IMR-90 (cell line): ENCODE measurements at regions not wholly inside any gene's neighbourhood (a gene's known extent, or its start where the extent isn't known, plus 50 kb on each side); places are given as distances from the start of the nearest gene placed in this dataset.

ENCODE experiments used
- BHLHE40 ChIP-seq: fragments of 150-350 bp; IDR thresholded peaks from 2 replicates; pipeline ENCODE4 v1.6.1; 2016; ENCODE audit warnings: mild to moderate bottlenecking, low read depth, low read length
- CHD1 ChIP-seq: IDR thresholded peaks from 2 replicates; pipeline ENCODE4 v1.6.1; 2012; ENCODE audit warnings: low read depth, low read length, improper control_type of control experiment
- CTCF ChIP-seq: conservative IDR thresholded peaks from 2 replicates; pipeline ENCODE4 v1.5.1; 2012; ENCODE audit warnings: mild to moderate bottlenecking, low read depth, low read length, improper control_type of control experiment
- FOS ChIP-seq: fragments of 150-350 bp; IDR thresholded peaks from 2 replicates; pipeline ENCODE4 v1.6.1; 2016; ENCODE audit warnings: low read depth, low read length
- MAFK ChIP-seq: IDR thresholded peaks from 2 replicates; pipeline ENCODE4 v1.6.1; 2012; ENCODE audit warnings: low read depth, low read length, improper control_type of control experiment
- MXI1 ChIP-seq: IDR thresholded peaks from 2 replicates; pipeline ENCODE4 v1.6.1; 2012; ENCODE audit warnings: low read depth, mild to moderate bottlenecking, low read length, moderate library complexity, borderline replicate concordance
- POLR2A ChIP-seq: IDR thresholded peaks from 2 replicates; pipeline ENCODE4 v1.6.1; 2012; ENCODE audit warnings: mild to moderate bottlenecking, low read depth, low read length
- RFX5 ChIP-seq: IDR thresholded peaks from 2 replicates; pipeline ENCODE4 v1.8.0; 2012; ENCODE audit warnings: low read depth, mild to moderate bottlenecking, low read length, moderate library complexity
- USF2 ChIP-seq: fragments of 150-350 bp; IDR thresholded peaks from 2 replicates; pipeline ENCODE4 v1.6.1; 2017; ENCODE audit warnings: mild to moderate bottlenecking, antibody characterized with exemption, low read length, low read depth

GRCh38 chr1:187948170-187948794, 1119.5 kb downstream of the PLA2G4A start:
- TF ChIP-seq CTCF (no peak), POLR2A (no peak), CHD1 (no peak), FOS (no peak), BHLHE40 (no peak), USF2 (no peak), MXI1 (no peak), RFX5 (no peak), MAFK (no peak)
